ENCODE measurements at regions not wholly inside any gene's neighbourhood (a gene's known extent, or its start where the extent isn't known, plus 50 kb on each side); places are given as distances from the start of the nearest gene placed in this dataset.
A peak's percentile ranks its signal among the peaks of the same experiment; 100 is the strongest.

DNA sequence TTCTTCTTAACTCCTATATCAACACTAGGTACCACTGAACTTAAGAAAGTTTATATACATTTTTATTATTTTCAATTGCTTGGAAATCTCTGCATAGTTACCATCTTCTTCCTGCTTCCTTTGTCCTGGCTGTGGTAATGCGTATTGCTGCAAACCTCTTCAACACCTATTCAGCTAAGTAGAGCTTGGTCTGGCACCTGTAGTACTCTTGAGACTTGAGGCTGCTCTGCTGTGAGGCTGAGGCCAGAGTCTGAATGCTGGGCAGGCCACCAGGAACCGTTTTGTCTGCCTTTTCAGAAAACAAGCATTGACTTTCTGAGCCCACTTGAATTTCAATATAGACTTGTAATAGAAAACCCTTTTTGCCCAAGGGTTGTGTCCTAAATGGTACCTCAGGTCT is 52.0 kb upstream of the RGS2 start:
- H3K27me3 ChIP-seq (ENCODE audit: control insufficient read depth in 2 of 2, insufficient read depth in 2 of 2, low read length in 2 of 2) = no peaks in the 10 kb centered on the region
- no peak overlapping the region for H3K4me3 ChIP-seq
- in situ Hi-C loops (cut with MboI) = no loop called here
- FAIRE-seq = no peak
- H4K20me1 ChIP-seq (replicated peaks; ENCODE audit: control insufficient read depth, insufficient read depth, low read length) = no peaks in the 10 kb centered on the region
- DNase-seq (ENCODE audit: extremely low read depth in 1 of 4, low spot score in 3 of 4) = no peak
- H3K27ac ChIP-seq (ENCODE audit: extremely low read depth, low read depth, low read length) = no peak overlapping the region
- ChIA-PET POLR2A (interaction anchor here (0.8 to 1.3 kb wide), 2 partner anchors 13 to 51 kb away, joined by 3 read pairs; no protein-coding TSS in a partner anchor), CTCF (ENCODE audit: low intra/inter-chr PET ratio) (no interaction called here)
- H3K36me3 ChIP-seq (ENCODE audit: control insufficient read depth, insufficient read depth, low read length) = no peaks in the 10 kb centered on the region
- no peak overlapping the region; the same call in 1 of the 2 replicates for H3K4me2 ChIP-seq (ENCODE audit: insufficient read depth, low read length)
- ATAC-seq = peak; percentile 28; the same call in 2 of the 3 replicates
- H3K9ac ChIP-seq (ENCODE audit: insufficient read depth in 1 of 2, low read depth in 2 of 2, low read length in 2 of 2) = no peak overlapping the region
- 0% methylated on average over 2 of the region's 2 CpGs for whole genome bisulfite sequencing (ENCODE audit: insufficient coverage, low coverage, missing lambda C conversion rate)
- H3K9me3 ChIP-seq (replicated peaks; ENCODE audit: control insufficient read depth, insufficient read depth, low read depth, low read length) = no peaks in the 10 kb centered on the region
- no peaks in the 10 kb centered on the region for H3K9me1 ChIP-seq (ENCODE audit: control insufficient read depth, insufficient read depth, low read length)
- no peaks in the 10 kb centered on the region for H3K79me2 ChIP-seq (ENCODE audit: control insufficient read depth, insufficient read depth, low read length)
- H3K4me1 ChIP-seq (replicated peaks in 1 of 2; ENCODE audit: control insufficient read depth in 2 of 2, insufficient read depth in 2 of 2, low read length in 2 of 2) = no peaks in the 10 kb centered on the region
- no TSS peak for BruUV-seq (replicated peaks)
- intact Hi-C loops (cut with micrococcal nuclease) = no loop called here
- peak overlapping the region; percentile 57; the same call in 1 of the 2 replicates for H2AFZ ChIP-seq (ENCODE audit: low read depth, low read length)
- TF ChIP-seq STAT5B (CRISPR knock-in tag; IDR thresholded peaks at IDR 0.05) = no peak
- no peak for TF ChIP-seq ZSCAN32 (CRISPR knock-in tag; IDR thresholded peaks at IDR 0.05)
- TF ChIP-seq, protein P1, sequence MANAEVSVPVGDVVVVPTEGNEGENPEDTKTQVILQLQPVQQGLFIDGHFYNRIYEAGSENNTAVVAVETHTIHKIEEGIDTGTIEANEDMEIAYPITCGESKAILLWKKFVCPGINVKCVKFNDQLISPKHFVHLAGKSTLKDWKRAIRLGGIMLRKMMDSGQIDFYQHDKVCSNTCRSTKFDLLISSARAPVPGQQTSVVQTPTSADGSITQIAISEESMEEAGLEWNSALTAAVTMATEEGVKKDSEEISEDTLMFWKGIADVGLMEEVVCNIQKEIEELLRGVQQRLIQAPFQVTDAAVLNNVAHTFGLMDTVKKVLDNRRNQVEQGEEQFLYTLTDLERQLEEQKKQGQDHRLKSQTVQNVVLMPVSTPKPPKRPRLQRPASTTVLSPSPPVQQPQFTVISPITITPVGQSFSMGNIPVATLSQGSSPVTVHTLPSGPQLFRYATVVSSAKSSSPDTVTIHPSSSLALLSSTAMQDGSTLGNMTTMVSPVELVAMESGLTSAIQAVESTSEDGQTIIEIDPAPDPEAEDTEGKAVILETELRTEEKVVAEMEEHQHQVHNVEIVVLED (CRISPR knock-in tag; IDR thresholded peaks at IDR 0.05) = no peak
- TF ChIP-seq NFIC (IDR thresholded peaks at IDR 0.05) = no peak
- TF ChIP-seq, protein P2, sequence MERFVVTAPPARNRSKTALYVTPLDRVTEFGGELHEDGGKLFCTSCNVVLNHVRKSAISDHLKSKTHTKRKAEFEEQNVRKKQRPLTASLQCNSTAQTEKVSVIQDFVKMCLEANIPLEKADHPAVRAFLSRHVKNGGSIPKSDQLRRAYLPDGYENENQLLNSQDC (CRISPR knock-in tag; IDR thresholded peaks at IDR 0.05) = no peak
- TF ChIP-seq KHSRP (IDR thresholded peaks at IDR 0.05) = no peak
- TF ChIP-seq ZNF408 (CRISPR knock-in tag; IDR thresholded peaks at IDR 0.05; ENCODE audit: low read depth) = no peak
- no peak for TF ChIP-seq NBN (IDR thresholded peaks at IDR 0.05; ENCODE audit: low read depth)
- no peak for TF ChIP-seq RFX7 (CRISPR knock-in tag; IDR thresholded peaks at IDR 0.05)
- no peak for TF ChIP-seq TBP (optimal IDR thresholded peaks at IDR 0.05; ENCODE audit: low read depth, low read length)
- TF ChIP-seq, protein P3, sequence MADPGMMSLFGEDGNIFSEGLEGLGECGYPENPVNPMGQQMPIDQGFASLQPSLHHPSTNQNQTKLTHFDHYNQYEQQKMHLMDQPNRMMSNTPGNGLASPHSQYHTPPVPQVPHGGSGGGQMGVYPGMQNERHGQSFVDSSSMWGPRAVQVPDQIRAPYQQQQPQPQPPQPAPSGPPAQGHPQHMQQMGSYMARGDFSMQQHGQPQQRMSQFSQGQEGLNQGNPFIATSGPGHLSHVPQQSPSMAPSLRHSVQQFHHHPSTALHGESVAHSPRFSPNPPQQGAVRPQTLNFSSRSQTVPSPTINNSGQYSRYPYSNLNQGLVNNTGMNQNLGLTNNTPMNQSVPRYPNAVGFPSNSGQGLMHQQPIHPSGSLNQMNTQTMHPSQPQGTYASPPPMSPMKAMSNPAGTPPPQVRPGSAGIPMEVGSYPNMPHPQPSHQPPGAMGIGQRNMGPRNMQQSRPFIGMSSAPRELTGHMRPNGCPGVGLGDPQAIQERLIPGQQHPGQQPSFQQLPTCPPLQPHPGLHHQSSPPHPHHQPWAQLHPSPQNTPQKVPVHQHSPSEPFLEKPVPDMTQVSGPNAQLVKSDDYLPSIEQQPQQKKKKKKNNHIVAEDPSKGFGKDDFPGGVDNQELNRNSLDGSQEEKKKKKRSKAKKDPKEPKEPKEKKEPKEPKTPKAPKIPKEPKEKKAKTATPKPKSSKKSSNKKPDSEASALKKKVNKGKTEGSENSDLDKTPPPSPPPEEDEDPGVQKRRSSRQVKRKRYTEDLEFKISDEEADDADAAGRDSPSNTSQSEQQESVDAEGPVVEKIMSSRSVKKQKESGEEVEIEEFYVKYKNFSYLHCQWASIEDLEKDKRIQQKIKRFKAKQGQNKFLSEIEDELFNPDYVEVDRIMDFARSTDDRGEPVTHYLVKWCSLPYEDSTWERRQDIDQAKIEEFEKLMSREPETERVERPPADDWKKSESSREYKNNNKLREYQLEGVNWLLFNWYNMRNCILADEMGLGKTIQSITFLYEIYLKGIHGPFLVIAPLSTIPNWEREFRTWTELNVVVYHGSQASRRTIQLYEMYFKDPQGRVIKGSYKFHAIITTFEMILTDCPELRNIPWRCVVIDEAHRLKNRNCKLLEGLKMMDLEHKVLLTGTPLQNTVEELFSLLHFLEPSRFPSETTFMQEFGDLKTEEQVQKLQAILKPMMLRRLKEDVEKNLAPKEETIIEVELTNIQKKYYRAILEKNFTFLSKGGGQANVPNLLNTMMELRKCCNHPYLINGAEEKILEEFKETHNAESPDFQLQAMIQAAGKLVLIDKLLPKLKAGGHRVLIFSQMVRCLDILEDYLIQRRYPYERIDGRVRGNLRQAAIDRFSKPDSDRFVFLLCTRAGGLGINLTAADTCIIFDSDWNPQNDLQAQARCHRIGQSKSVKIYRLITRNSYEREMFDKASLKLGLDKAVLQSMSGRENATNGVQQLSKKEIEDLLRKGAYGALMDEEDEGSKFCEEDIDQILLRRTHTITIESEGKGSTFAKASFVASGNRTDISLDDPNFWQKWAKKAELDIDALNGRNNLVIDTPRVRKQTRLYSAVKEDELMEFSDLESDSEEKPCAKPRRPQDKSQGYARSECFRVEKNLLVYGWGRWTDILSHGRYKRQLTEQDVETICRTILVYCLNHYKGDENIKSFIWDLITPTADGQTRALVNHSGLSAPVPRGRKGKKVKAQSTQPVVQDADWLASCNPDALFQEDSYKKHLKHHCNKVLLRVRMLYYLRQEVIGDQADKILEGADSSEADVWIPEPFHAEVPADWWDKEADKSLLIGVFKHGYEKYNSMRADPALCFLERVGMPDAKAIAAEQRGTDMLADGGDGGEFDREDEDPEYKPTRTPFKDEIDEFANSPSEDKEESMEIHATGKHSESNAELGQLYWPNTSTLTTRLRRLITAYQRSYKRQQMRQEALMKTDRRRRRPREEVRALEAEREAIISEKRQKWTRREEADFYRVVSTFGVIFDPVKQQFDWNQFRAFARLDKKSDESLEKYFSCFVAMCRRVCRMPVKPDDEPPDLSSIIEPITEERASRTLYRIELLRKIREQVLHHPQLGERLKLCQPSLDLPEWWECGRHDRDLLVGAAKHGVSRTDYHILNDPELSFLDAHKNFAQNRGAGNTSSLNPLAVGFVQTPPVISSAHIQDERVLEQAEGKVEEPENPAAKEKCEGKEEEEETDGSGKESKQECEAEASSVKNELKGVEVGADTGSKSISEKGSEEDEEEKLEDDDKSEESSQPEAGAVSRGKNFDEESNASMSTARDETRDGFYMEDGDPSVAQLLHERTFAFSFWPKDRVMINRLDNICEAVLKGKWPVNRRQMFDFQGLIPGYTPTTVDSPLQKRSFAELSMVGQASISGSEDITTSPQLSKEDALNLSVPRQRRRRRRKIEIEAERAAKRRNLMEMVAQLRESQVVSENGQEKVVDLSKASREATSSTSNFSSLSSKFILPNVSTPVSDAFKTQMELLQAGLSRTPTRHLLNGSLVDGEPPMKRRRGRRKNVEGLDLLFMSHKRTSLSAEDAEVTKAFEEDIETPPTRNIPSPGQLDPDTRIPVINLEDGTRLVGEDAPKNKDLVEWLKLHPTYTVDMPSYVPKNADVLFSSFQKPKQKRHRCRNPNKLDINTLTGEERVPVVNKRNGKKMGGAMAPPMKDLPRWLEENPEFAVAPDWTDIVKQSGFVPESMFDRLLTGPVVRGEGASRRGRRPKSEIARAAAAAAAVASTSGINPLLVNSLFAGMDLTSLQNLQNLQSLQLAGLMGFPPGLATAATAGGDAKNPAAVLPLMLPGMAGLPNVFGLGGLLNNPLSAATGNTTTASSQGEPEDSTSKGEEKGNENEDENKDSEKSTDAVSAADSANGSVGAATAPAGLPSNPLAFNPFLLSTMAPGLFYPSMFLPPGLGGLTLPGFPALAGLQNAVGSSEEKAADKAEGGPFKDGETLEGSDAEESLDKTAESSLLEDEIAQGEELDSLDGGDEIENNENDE (IDR thresholded peaks at IDR 0.05; ENCODE audit: low read depth, low read length) = no peak
- no peak for TF ChIP-seq SMC3 (conservative IDR thresholded peaks at IDR 0.05; ENCODE audit: insufficient read depth, low read depth, low read length)

Measured in K562 (cell line).